Ishikawa (cell line): ENCODE measurements at regions not wholly inside any gene's neighbourhood (a gene's known extent, or its start where the extent isn't known, plus 50 kb on each side); places are given as distances from the start of the nearest gene placed in this dataset.

Source experiments
- EGR1 ChIP-seq: IDR thresholded peaks from 2 replicates; pipeline ENCODE4 v1.6.1; 2012
- EP300 ChIP-seq: IDR thresholded peaks from 2 replicates; pipeline ENCODE4 v1.6.1; 2012; ENCODE audit warnings: borderline replicate concordance
- FOXM1 ChIP-seq: IDR thresholded peaks from 2 replicates; pipeline ENCODE4 v1.6.1; 2012; ENCODE audit warnings: low read depth, borderline replicate concordance
- MAX ChIP-seq: IDR thresholded peaks from 2 replicates; pipeline ENCODE4 v1.6.1; 2012
- RAD21 ChIP-seq: IDR thresholded peaks from 2 replicates; pipeline ENCODE4 v1.6.1; 2012; ENCODE audit warnings: low read depth
- REST ChIP-seq: IDR thresholded peaks from 2 replicates; pipeline ENCODE4 v1.6.1; 2012; ENCODE audit warnings: low read depth, mild to moderate bottlenecking
- TAF1 ChIP-seq: IDR thresholded peaks from 2 replicates; pipeline ENCODE4 v1.6.1; 2012; ENCODE audit warnings: low read depth, mild to moderate bottlenecking
- TCF12 ChIP-seq: IDR thresholded peaks from 2 replicates; pipeline ENCODE4 v1.6.1; 2012; ENCODE audit warnings: low read depth
- USF1 ChIP-seq: IDR thresholded peaks from 2 replicates; pipeline ENCODE4 v1.6.1; 2012
- YY1 ChIP-seq: IDR thresholded peaks from 2 replicates; pipeline ENCODE4 v1.6.1; 2012; ENCODE audit warnings: low read depth
- ZBTB7A ChIP-seq: IDR thresholded peaks from 2 replicates; pipeline ENCODE4 v1.6.1; 2012; ENCODE audit warnings: low read depth

- no peak for TF ChIP-seq FOXM1
- no peak for TF ChIP-seq TAF1
- TF ChIP-seq RAD21: no peak
- TF ChIP-seq EGR1: no peak
- TF ChIP-seq EP300: no peak
- TF ChIP-seq YY1: no peak
- no peak for TF ChIP-seq MAX
- TF ChIP-seq REST: no peak
- TF ChIP-seq ZBTB7A: no peak
- no peak for TF ChIP-seq TCF12
- no peak for TF ChIP-seq USF1
These were observed 70.2 kb downstream of the RIN2 start for GRCh38 chr20:19828232-19828631.
